ENCODE measurements at regions not wholly inside any gene's neighbourhood (a gene's known extent, or its start where the extent isn't known, plus 50 kb on each side); places are given as distances from the start of the nearest gene placed in this dataset.

DNA sequence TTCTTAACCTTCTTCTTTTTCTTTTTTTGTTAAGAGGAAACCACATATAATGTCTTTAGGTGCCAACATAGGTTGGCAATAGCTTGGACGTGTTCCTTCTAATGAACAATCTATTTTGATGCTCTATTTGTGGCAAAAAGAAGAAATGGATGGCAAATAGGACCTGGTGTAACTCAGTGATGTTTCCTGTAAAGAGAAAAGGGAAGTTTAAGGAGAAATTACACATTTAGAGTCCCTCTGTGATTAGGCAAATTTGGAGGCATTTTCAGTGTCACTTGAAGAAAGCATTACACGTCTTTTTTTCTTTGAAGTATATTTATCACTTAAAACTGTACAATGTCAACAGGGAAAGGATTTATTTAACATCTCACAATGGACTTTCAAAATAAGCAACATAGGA, 327.1 kb downstream of the ZIC1 start:
- no peaks in the 10 kb centered on the region for H3K9me3 Mint-ChIP-seq (ENCODE audit: low read depth)
- H3K27me3 Mint-ChIP-seq (ENCODE audit: low read depth): no peaks in the 10 kb centered on the region
- H3K4me1 Mint-ChIP-seq (ENCODE audit: low read depth): peaks cover 3% of the 10 kb centered on the region
- no peak for DNase-seq (ENCODE audit: low spot score)
- H3K36me3 Mint-ChIP-seq (ENCODE audit: low read depth): no peaks in the 10 kb centered on the region
- TF ChIP-seq, protein P1, sequence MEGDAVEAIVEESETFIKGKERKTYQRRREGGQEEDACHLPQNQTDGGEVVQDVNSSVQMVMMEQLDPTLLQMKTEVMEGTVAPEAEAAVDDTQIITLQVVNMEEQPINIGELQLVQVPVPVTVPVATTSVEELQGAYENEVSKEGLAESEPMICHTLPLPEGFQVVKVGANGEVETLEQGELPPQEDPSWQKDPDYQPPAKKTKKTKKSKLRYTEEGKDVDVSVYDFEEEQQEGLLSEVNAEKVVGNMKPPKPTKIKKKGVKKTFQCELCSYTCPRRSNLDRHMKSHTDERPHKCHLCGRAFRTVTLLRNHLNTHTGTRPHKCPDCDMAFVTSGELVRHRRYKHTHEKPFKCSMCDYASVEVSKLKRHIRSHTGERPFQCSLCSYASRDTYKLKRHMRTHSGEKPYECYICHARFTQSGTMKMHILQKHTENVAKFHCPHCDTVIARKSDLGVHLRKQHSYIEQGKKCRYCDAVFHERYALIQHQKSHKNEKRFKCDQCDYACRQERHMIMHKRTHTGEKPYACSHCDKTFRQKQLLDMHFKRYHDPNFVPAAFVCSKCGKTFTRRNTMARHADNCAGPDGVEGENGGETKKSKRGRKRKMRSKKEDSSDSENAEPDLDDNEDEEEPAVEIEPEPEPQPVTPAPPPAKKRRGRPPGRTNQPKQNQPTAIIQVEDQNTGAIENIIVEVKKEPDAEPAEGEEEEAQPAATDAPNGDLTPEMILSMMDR (IDR thresholded peaks at IDR 0.05): no peak
- H3K27ac Mint-ChIP-seq (ENCODE audit: unreplicated experiment): no peak overlapping the region
- no peak overlapping the region for H3K4me3 Mint-ChIP-seq (ENCODE audit: unreplicated experiment)

DNA sequence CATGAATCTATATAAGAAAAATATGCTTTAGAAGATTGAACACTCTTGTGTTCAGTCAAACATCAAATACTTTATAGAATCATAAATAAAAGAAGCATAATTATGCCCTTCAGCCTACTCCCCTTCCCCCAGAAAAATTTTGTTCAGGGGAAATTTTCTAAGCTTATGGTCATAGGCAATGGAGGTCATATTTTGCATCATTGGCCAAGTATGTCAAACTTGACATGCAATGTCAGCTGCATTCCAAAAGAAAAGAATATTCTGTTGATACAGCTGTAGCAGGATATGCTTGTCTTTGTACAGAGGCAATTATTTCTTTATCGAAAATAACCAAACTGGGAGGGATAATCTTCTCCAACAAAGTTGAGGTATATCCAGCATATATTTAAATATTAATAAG, 328.2 kb downstream of the ZIC1 start:
- TF ChIP-seq, protein P1 (IDR thresholded peaks at IDR 0.05): no peak
- H3K4me3 Mint-ChIP-seq (ENCODE audit: unreplicated experiment): no peak overlapping the region
- no peak overlapping the region for H3K27ac Mint-ChIP-seq (ENCODE audit: unreplicated experiment)
- no peaks in the 10 kb centered on the region for H3K27me3 Mint-ChIP-seq (ENCODE audit: low read depth)
- peaks cover 5% of the 10 kb centered on the region for H3K4me1 Mint-ChIP-seq (ENCODE audit: low read depth)
- H3K9me3 Mint-ChIP-seq (ENCODE audit: low read depth): no peaks in the 10 kb centered on the region
- H3K36me3 Mint-ChIP-seq (ENCODE audit: low read depth): no peaks in the 10 kb centered on the region
- no peak for DNase-seq (ENCODE audit: low spot score)

DNA sequence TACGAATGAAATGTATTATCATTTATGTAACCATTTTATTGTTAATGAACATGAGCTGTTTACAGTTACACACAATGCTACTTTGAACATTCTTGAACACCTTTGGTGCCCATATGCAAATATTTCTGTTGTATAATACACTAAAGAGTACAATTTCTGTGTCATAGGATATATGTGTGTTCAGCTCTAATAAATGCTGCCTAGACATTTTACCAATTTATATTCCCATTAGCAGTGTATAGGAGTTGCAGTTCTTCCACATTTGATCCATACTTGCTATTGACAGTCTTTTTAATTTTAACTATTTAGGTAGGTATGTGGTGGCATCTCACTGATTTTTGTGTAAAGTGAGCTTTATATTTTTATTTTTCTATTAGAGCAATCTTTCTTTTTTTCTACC, 331.8 kb downstream of the ZIC1 start:
- H3K4me3 Mint-ChIP-seq (ENCODE audit: unreplicated experiment): no peak overlapping the region
- H3K4me1 Mint-ChIP-seq (ENCODE audit: low read depth): peaks cover 8% of the 10 kb centered on the region

DNA sequence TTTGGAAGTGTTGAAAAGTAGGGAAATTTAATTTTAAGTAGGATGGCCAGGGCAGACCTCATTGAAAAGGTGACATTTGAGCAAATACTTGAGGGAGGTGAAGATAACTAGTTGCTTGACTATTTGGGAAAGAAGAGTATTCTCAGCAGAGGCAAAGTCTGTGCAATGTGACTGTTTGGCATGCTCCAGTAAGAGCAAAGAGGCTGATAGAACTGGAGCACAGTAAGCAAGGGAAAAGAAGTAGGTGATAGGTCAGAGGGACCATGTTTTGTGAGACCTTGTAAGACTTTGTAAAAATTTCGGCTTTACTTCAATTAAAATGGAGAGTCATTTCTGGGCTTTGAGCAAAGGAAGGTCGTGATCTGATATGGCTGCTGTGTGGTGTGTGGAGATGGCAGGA, 335.8 kb downstream of the ZIC1 start:
- H3K27me3 Mint-ChIP-seq (ENCODE audit: low read depth): no peaks in the 10 kb centered on the region
- peaks cover 4% of the 10 kb centered on the region for H3K9me3 Mint-ChIP-seq (ENCODE audit: low read depth)
- no peak for DNase-seq (ENCODE audit: low spot score)
- TF ChIP-seq, protein P1 (IDR thresholded peaks at IDR 0.05): no peak
- H3K4me3 Mint-ChIP-seq (ENCODE audit: unreplicated experiment): no peak overlapping the region
- H3K36me3 Mint-ChIP-seq (ENCODE audit: low read depth): no peaks in the 10 kb centered on the region
- H3K4me1 Mint-ChIP-seq (ENCODE audit: low read depth): peaks cover 5% of the 10 kb centered on the region
- H3K27ac Mint-ChIP-seq (ENCODE audit: unreplicated experiment): no peak overlapping the region

More for the DNA sequence above, 331.8 kb downstream of the ZIC1 start:
- Mint-ChIP-seq H3K9me3 (ENCODE audit: low read depth) (no peaks in the 10 kb centered on the region), H3K27ac (ENCODE audit: unreplicated experiment) (no peak overlapping the region), H3K27me3 (ENCODE audit: low read depth) (no peaks in the 10 kb centered on the region), H3K36me3 (ENCODE audit: low read depth) (no peaks in the 10 kb centered on the region)
- TF ChIP-seq, protein P1 (IDR thresholded peaks at IDR 0.05): no peak
- DNase-seq (ENCODE audit: low spot score): no peak

DNA sequence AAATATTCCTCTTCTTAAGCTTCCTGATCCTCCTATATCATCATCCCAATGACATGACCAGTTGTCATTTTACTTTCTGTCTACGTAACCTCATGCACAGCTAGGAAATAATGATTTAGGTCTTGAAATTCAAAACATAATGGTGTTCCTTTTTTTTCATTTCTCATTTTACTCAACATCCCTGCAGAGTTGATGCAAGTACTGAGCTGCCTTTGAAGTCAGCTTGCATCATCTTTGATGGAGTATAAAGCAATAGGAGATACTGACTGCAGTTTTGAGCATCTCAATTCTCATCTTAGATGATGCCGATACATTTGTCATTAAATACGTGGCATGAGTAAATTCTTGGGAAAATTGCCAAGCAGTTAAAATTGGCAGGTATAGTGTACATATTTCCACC, 346.1 kb downstream of the ZIC1 start:
- no peaks in the 10 kb centered on the region for H3K9me3 Mint-ChIP-seq (ENCODE audit: low read depth)
- H3K27ac Mint-ChIP-seq (ENCODE audit: unreplicated experiment): no peak overlapping the region
- no peak for DNase-seq (ENCODE audit: low spot score)
- no peak overlapping the region for H3K4me3 Mint-ChIP-seq (ENCODE audit: unreplicated experiment)
- no peaks in the 10 kb centered on the region for H3K36me3 Mint-ChIP-seq (ENCODE audit: low read depth)
- TF ChIP-seq, protein P1 (IDR thresholded peaks at IDR 0.05): no peak
- peaks cover 2% of the 10 kb centered on the region for H3K27me3 Mint-ChIP-seq (ENCODE audit: low read depth)
- peaks cover 25% of the 10 kb centered on the region for H3K4me1 Mint-ChIP-seq (ENCODE audit: low read depth)

Measured in chondrocyte (in vitro differentiated cells).